ENCODE measurements at regions not wholly inside any gene's neighbourhood (a gene's known extent, or its start where the extent isn't known, plus 50 kb on each side); places are given as distances from the start of the nearest gene placed in this dataset.

GRCh38 chr1:43065616-43066399 lies 106.3 kb downstream of the EBNA1BP2 start:
- H3K4me3 ChIP-seq (ENCODE audit: low read depth, low read length) = no peak overlapping the region
- 0 out of 2 replicates have a peak, but pooled peaks cover 12% of the 10 kb centered on the region for H3K27me3 ChIP-seq (ENCODE audit: insufficient read depth, low read length)
- H3K27ac ChIP-seq (ENCODE audit: low read depth, low read length) = no peak overlapping the region
- H3K4me1 ChIP-seq (ENCODE audit: control insufficient read depth, insufficient read depth, low read length, unreplicated experiment) = no peaks in the 10 kb centered on the region
- no peaks in the 10 kb centered on the region for H3K79me2 ChIP-seq (ENCODE audit: control insufficient read depth, insufficient read depth, low read length, unreplicated experiment)
- H3K36me3 ChIP-seq (ENCODE audit: insufficient read depth, low read length) = no peaks in the 10 kb centered on the region
- H2AFZ ChIP-seq (ENCODE audit: low read length, unreplicated experiment) = no peak overlapping the region

- Histone ChIP-seq H3K4me1 (ENCODE audit: control insufficient read depth, insufficient read depth, low read length, unreplicated experiment) (no peaks in the 10 kb centered on the region), H3K36me3 (ENCODE audit: insufficient read depth, low read length) (no peaks in the 10 kb centered on the region), H3K79me2 (ENCODE audit: control insufficient read depth, insufficient read depth, low read length, unreplicated experiment) (no peaks in the 10 kb centered on the region), H3K4me3 (ENCODE audit: low read depth, low read length) (no peak overlapping the region), H3K27me3 (ENCODE audit: insufficient read depth, low read length) (0 out of 2 replicates have a peak, but pooled peaks cover 12% of the 10 kb centered on the region), H3K27ac (ENCODE audit: low read depth, low read length) (no peak overlapping the region), H2AFZ (ENCODE audit: low read length, unreplicated experiment) (no peak overlapping the region)
These were observed 106.5 kb upstream of the SLC2A1 start for GRCh38 chr1:43065191-43065590.

- H2AFZ ChIP-seq (ENCODE audit: low read length, unreplicated experiment) = no peak overlapping the region
- no peak overlapping the region for H3K27ac ChIP-seq (ENCODE audit: low read depth, low read length)
- H3K79me2 ChIP-seq (ENCODE audit: control insufficient read depth, insufficient read depth, low read length, unreplicated experiment) = no peaks in the 10 kb centered on the region
- H3K4me1 ChIP-seq (ENCODE audit: control insufficient read depth, insufficient read depth, low read length, unreplicated experiment) = peaks cover 8% of the 10 kb centered on the region
- H3K36me3 ChIP-seq (ENCODE audit: insufficient read depth, low read length) = no peaks in the 10 kb centered on the region
- 0 out of 2 replicates have a peak, but pooled peaks cover 10% of the 10 kb centered on the region for H3K27me3 ChIP-seq (ENCODE audit: insufficient read depth, low read length)
- H3K4me3 ChIP-seq (ENCODE audit: low read depth, low read length) = no peak overlapping the region
These were observed 104.9 kb upstream of the SLC2A1 start for GRCh38 chr1:43063394-43064219.

DNA sequence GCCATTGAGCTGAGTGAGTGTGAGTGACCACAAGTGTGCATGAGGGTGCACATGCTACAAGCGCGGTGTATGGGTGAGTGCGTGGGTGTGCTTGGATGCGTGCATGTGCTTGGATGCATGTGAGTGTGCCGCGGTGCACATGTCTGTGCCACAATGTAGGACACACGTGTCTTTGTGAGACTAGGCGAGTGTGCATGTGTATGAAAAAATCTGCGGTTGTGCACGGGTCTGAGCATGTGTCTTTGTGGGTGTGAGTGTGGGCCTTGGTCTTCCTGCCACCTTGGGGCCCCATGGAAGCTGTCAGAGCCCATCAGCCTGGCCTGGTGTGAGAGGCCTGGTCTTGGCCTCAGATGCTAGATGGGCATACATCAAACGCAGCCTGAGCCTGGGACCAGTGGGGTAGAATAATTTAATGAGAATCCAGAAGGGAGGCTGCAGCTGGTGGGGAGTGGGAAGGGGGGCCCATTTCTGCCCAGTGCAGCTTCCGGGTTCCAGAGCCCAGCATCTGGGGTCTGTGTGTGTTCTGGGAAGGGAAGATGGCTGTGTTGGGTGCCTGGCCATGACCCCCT lies 103.9 kb upstream of the SLC2A1 start:
- H3K36me3 ChIP-seq (ENCODE audit: insufficient read depth, low read length) = no peaks in the 10 kb centered on the region
- peaks cover 11% of the 10 kb centered on the region for H3K4me1 ChIP-seq (ENCODE audit: control insufficient read depth, insufficient read depth, low read length, unreplicated experiment)
- H2AFZ ChIP-seq (ENCODE audit: low read length, unreplicated experiment) = no peak overlapping the region
- H3K27ac ChIP-seq (ENCODE audit: low read depth, low read length) = no peak overlapping the region
- H3K27me3 ChIP-seq (ENCODE audit: insufficient read depth, low read length) = 0 out of 2 replicates have a peak, but pooled peaks cover 7% of the 10 kb centered on the region
- no peaks in the 10 kb centered on the region for H3K79me2 ChIP-seq (ENCODE audit: control insufficient read depth, insufficient read depth, low read length, unreplicated experiment)
- H3K4me3 ChIP-seq (ENCODE audit: low read depth, low read length) = no peak overlapping the region

DNA sequence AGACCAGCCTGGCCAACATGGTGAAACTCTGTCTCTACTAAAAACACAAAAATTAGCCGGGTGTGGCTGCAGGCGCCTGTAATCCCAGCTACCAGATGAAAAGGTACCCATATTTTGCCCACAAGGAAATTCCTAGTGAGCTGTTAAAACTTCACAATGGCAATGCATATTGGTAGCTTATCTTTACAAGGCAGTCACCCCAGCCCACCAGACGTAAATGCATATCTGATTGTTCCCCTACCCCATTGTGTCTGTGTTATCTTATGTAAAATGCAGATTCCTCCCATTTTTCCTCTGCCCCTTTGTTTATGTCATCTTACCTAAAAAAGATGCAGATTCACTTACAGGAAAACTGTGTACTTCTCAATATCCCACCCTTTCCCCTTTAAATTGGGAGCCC lies 103.1 kb upstream of the SLC2A1 start:
- Histone ChIP-seq H3K4me1 (ENCODE audit: control insufficient read depth, insufficient read depth, low read length, unreplicated experiment) (peaks cover 11% of the 10 kb centered on the region), H3K36me3 (ENCODE audit: insufficient read depth, low read length) (no peaks in the 10 kb centered on the region), H3K79me2 (ENCODE audit: control insufficient read depth, insufficient read depth, low read length, unreplicated experiment) (no peaks in the 10 kb centered on the region), H3K4me3 (ENCODE audit: low read depth, low read length) (no peak overlapping the region), H3K27ac (ENCODE audit: low read depth, low read length) (no peak overlapping the region), H2AFZ (ENCODE audit: low read length, unreplicated experiment) (no peak overlapping the region), H3K27me3 (ENCODE audit: insufficient read depth, low read length) (0 out of 2 replicates have a peak, but pooled peaks cover under 1% of the 10 kb centered on the region)

DNA sequence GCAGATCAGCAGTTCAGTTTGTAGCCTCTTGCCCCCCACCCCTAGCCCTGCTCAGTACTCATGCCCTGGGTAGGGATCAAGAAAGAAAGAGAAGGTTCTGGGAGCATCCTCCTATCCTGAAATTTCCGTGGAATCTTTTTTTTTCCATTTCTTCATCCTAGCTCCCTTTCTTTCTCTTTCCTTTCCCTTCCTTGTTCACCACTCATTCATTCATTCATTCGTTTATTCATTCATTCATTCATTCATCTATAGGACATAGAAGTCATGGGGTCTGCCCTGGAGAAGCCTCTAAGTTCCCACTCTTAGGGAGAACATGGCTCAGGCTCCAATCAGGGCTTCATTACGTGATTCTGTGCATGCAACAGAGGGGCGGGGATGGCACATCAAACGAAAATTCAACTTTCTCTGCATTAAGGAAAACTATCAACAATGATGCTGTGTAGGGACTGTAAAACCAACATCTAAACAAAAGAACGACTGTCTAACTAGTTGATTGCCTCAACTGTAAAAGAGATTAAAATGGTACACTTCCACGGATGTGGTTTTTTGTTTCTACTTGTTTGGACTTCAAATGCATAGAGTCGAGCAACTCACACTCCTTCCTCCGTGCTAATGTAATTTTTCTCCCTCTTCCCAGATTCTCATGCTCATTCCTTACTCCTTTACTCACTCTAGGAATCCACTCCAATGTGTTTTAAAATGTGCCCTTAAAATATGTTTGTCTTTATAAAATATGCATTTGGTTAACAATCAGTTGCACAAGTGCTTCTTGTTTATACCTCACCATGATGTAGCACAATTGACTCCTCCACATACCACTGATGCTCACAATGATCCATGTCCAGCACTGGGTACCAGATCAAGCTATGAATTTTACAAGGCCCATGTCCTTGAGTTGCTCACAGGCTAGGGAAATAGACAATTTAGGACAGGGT lies 101.2 kb upstream of the SLC2A1 start:
- Histone ChIP-seq H3K36me3 (ENCODE audit: insufficient read depth, low read length) (no peaks in the 10 kb centered on the region), H3K79me2 (ENCODE audit: control insufficient read depth, insufficient read depth, low read length, unreplicated experiment) (no peaks in the 10 kb centered on the region), H3K27ac (ENCODE audit: low read depth, low read length) (no peak overlapping the region), H3K4me3 (ENCODE audit: low read depth, low read length) (no peak overlapping the region), H3K27me3 (ENCODE audit: insufficient read depth, low read length) (no peaks in the 10 kb centered on the region), H2AFZ (ENCODE audit: low read length, unreplicated experiment) (no peak overlapping the region), H3K4me1 (ENCODE audit: control insufficient read depth, insufficient read depth, low read length, unreplicated experiment) (peaks cover 11% of the 10 kb centered on the region)

DNA sequence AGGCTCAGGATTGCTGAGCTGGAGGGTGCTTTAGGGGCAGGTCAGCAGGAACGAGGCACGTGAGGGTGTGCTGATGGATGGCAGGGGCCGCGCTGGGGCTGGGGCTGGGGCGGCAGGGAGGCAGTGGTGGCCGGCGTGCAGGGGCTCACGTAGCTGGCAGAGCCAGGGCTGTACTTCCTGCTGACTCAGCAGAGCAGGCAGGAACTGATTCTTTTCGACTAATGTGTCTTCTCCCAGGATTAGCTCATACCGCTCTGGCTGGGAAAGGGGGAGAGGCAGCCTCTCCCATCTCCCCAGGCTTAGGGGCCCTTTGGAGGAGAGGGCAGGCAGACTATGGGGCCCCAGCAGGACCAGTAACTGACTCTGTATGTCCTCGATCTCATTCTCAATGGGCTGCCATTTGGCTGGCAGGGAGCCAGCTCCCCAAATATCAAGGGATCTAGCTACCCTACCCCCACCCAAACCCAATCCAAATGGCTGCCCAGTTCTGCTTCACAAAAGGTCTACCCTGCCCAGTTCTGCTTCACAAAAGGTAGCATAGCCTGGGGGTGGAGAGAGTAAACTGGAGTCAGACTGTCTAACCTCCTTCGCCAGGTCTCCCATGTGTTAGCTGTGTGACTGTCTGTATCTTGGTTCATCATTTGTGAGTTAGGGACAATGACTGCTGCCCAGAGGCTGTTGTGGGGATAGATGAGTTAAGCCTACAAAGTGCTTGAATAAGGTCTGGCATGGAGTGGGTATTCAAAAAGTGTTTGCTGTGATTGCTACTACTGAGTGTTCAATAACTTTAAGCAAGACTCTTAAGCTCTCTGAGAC lies 100.1 kb upstream of the SLC2A1 start:
- no peak overlapping the region for H3K4me3 ChIP-seq (ENCODE audit: low read depth, low read length)
- H2AFZ ChIP-seq (ENCODE audit: low read length, unreplicated experiment) = peak overlapping the region; percentile 72
- peaks cover 11% of the 10 kb centered on the region for H3K4me1 ChIP-seq (ENCODE audit: control insufficient read depth, insufficient read depth, low read length, unreplicated experiment)
- no peak overlapping the region for H3K27ac ChIP-seq (ENCODE audit: low read depth, low read length)
- H3K79me2 ChIP-seq (ENCODE audit: control insufficient read depth, insufficient read depth, low read length, unreplicated experiment) = no peaks in the 10 kb centered on the region
- no peaks in the 10 kb centered on the region for H3K36me3 ChIP-seq (ENCODE audit: insufficient read depth, low read length)
- H3K27me3 ChIP-seq (ENCODE audit: insufficient read depth, low read length) = no peaks in the 10 kb centered on the region

DNA sequence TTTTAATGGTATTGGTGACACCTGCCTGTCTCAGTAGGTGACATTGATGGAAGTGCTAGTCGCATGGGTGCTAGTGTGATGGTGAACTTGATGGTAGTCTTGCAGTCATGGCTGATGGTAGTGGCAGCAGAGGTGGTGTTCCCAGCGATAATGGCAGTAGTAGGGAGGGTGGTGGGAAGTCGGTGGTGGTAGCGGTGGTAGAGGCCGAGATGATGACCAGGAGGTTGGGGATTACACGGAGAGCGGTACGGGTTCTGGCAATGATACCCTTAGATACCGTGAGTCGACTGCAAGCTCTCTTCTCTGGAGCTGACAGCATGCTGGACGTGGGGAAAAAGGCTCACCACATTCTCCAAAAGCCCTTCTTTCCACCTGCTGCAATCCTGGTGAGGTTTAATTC lies 99.4 kb upstream of the SLC2A1 start:
- no peaks in the 10 kb centered on the region for H3K27me3 ChIP-seq (ENCODE audit: insufficient read depth, low read length)
- no peaks in the 10 kb centered on the region for H3K79me2 ChIP-seq (ENCODE audit: control insufficient read depth, insufficient read depth, low read length, unreplicated experiment)
- no peaks in the 10 kb centered on the region for H3K36me3 ChIP-seq (ENCODE audit: insufficient read depth, low read length)
- H3K4me3 ChIP-seq (ENCODE audit: low read depth, low read length) = no peak overlapping the region
- peaks cover 11% of the 10 kb centered on the region for H3K4me1 ChIP-seq (ENCODE audit: control insufficient read depth, insufficient read depth, low read length, unreplicated experiment)
- no peak overlapping the region for H3K27ac ChIP-seq (ENCODE audit: low read depth, low read length)
- H2AFZ ChIP-seq (ENCODE audit: low read length, unreplicated experiment) = no peak overlapping the region

- Histone ChIP-seq H2AFZ (ENCODE audit: low read length, unreplicated experiment) (no peak overlapping the region), H3K27ac (ENCODE audit: low read depth, low read length) (no peak overlapping the region), H3K4me3 (ENCODE audit: low read depth, low read length) (no peak overlapping the region), H3K4me1 (ENCODE audit: control insufficient read depth, insufficient read depth, low read length, unreplicated experiment) (peaks cover 11% of the 10 kb centered on the region), H3K79me2 (ENCODE audit: control insufficient read depth, insufficient read depth, low read length, unreplicated experiment) (no peaks in the 10 kb centered on the region), H3K27me3 (ENCODE audit: insufficient read depth, low read length) (no peaks in the 10 kb centered on the region), H3K36me3 (ENCODE audit: insufficient read depth, low read length) (no peaks in the 10 kb centered on the region)
These were observed 98.9 kb upstream of the SLC2A1 start for GRCh38 chr1:43057567-43057966.
